CD4-positive, alpha-beta T cell treated with Interleukin-17A for 1 hour (primary cell): ENCODE measurements at regions not wholly inside any gene's neighbourhood (a gene's known extent, or its start where the extent isn't known, plus 50 kb on each side); places are given as distances from the start of the nearest gene placed in this dataset.

ENCODE experiments used
- DNase-seq: peaks from one replicate; pipeline ENCODE4 v3.0.0-alpha.2; 2020

- no peak for DNase-seq
These were observed 61.3 kb upstream of the SPIN1 start for GRCh38 chr9:88326936-88327335.

GRCh38 chr9:88326015-88326414 is 62.2 kb upstream of the SPIN1 start:
- no peak for DNase-seq

- DNase-seq, result peak; percentile 76
These were observed 65.2 kb upstream of the SPIN1 start for GRCh38 chr9:88322906-88323566.

- DNase-seq, result no peak
These were observed 66.5 kb upstream of the SPIN1 start for GRCh38 chr9:88321764-88322163.

- no peak for DNase-seq
These were observed 67.4 kb upstream of the SPIN1 start for GRCh38 chr9:88320748-88321415.

GRCh38 chr9:88319936-88320747 is 68.1 kb upstream of the SPIN1 start:
- DNase-seq, result no peak

- no peak for DNase-seq
These were observed 74.7 kb upstream of the SPIN1 start for GRCh38 chr9:88313364-88314220.

- DNase-seq, result no peak
These were observed 75.6 kb upstream of the SPIN1 start for GRCh38 chr9:88312517-88313103.

- DNase-seq, result no peak
These were observed 76.2 kb upstream of the SPIN1 start for GRCh38 chr9:88312045-88312444.

GRCh38 chr9:88310310-88310980 is 77.8 kb upstream of the SPIN1 start:
- DNase-seq, result no peak

GRCh38 chr9:88308831-88309560 is 79.2 kb upstream of the SPIN1 start:
- DNase-seq, result no peak

- DNase-seq, result no peak
These were observed 81.1 kb upstream of the SPIN1 start for GRCh38 chr9:88307136-88307535.

- no peak for DNase-seq
These were observed 84.4 kb upstream of the SPIN1 start for GRCh38 chr9:88303721-88304451.

GRCh38 chr9:88302579-88303324 is 85.5 kb upstream of the SPIN1 start:
- DNase-seq, result no peak

GRCh38 chr9:88300556-88300955 is 87.7 kb upstream of the SPIN1 start:
- DNase-seq, result no peak

GRCh38 chr9:88291856-88292255 is 96.4 kb upstream of the SPIN1 start:
- no peak for DNase-seq

- no peak for DNase-seq
These were observed 97.2 kb upstream of the SPIN1 start for GRCh38 chr9:88291056-88291455.

- DNase-seq, result no peak
These were observed 98.7 kb upstream of the SPIN1 start for GRCh38 chr9:88289532-88289931.

- no peak for DNase-seq
These were observed 100.3 kb upstream of the SPIN1 start for GRCh38 chr9:88287972-88288371.
